ENCODE measurements at regions not wholly inside any gene's neighbourhood (a gene's known extent, or its start where the extent isn't known, plus 50 kb on each side); places are given as distances from the start of the nearest gene placed in this dataset.

DNA sequence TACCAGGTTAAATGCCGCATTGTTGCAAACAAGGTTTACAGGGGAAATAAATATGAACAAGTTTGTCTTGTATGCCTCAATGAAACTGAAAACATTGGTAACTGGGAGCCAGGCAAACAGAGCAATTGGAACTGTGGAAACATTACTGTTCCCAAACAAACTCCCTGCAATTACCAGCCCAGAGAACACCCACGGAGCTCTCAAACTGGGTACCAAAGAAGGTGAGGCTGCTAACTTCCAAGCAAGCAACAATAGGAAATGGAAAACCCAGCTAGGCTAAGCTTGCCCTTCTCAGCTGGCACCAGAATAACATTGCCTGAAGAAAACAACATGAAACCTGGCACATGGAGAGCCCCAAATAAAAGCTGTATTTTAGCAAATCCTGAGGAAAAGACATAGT lies 218.9 kb upstream of the THRB start:
- no peak for DNase-seq
- H3K9ac ChIP-seq (ENCODE audit: low read length): no peak overlapping the region
- no peaks in the 10 kb centered on the region for H3K36me3 ChIP-seq (replicated peaks; ENCODE audit: insufficient read depth, low read length)

DNA sequence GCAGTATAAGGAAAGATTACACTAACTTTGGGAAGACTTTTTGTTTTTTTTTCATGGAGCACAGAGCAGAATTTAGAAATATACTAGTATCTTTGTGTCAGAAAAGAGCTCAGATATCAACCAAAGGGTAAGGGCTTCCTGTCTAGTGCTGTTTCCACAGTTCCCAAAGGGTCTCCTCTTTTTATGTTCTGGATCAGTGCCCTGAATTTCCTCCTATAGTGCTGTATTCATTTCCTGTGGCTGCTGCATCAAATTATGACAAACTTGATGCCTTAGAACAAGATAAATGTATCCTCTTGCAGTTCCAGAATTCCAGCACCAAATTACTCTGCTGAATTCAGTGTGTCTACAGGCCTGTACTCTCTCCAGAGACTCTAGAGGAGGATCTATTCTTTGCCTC lies 219.8 kb upstream of the THRB start:
- no peak for DNase-seq

More for the DNA sequence above, 218.9 kb upstream of the THRB start:
- H3K27ac ChIP-seq (ENCODE audit: low read length): no peak overlapping the region
- no peaks in the 10 kb centered on the region for H4K20me1 ChIP-seq (ENCODE audit: insufficient read depth, low read length)
- H3K4me2 ChIP-seq (ENCODE audit: low read depth, low read length): no peak overlapping the region
- no peak overlapping the region for H2AFZ ChIP-seq (ENCODE audit: low read length)
- H3K9me3 ChIP-seq (replicated peaks; ENCODE audit: insufficient read depth, low read length): no peaks in the 10 kb centered on the region
- no peak for TF ChIP-seq EZH2phosphoT487 (IDR thresholded peaks at IDR 0.05; ENCODE audit: low read length)
- no peak for TF ChIP-seq EZH2 (optimal IDR thresholded peaks at IDR 0.05; ENCODE audit: low read depth, low read length)
- TF ChIP-seq, protein P1, sequence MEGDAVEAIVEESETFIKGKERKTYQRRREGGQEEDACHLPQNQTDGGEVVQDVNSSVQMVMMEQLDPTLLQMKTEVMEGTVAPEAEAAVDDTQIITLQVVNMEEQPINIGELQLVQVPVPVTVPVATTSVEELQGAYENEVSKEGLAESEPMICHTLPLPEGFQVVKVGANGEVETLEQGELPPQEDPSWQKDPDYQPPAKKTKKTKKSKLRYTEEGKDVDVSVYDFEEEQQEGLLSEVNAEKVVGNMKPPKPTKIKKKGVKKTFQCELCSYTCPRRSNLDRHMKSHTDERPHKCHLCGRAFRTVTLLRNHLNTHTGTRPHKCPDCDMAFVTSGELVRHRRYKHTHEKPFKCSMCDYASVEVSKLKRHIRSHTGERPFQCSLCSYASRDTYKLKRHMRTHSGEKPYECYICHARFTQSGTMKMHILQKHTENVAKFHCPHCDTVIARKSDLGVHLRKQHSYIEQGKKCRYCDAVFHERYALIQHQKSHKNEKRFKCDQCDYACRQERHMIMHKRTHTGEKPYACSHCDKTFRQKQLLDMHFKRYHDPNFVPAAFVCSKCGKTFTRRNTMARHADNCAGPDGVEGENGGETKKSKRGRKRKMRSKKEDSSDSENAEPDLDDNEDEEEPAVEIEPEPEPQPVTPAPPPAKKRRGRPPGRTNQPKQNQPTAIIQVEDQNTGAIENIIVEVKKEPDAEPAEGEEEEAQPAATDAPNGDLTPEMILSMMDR (IDR thresholded peaks at IDR 0.05; ENCODE audit: low read length): no peak
- H3K79me2 ChIP-seq (ENCODE audit: low read length): no peaks in the 10 kb centered on the region
- no peaks in the 10 kb centered on the region for H3K9me2 ChIP-seq (replicated peaks; ENCODE audit: insufficient read depth, low read length)
- H3K4me3 ChIP-seq (ENCODE audit: low read length): no peak overlapping the region
- H3F3A ChIP-seq (ENCODE audit: insufficient read depth, low read length): no peaks in the 10 kb centered on the region
- no peaks in the 10 kb centered on the region for H3K4me1 ChIP-seq (ENCODE audit: low read length)
- no peaks in the 10 kb centered on the region for H3K27me3 ChIP-seq (replicated peaks; ENCODE audit: insufficient read depth, low read length)

DNA sequence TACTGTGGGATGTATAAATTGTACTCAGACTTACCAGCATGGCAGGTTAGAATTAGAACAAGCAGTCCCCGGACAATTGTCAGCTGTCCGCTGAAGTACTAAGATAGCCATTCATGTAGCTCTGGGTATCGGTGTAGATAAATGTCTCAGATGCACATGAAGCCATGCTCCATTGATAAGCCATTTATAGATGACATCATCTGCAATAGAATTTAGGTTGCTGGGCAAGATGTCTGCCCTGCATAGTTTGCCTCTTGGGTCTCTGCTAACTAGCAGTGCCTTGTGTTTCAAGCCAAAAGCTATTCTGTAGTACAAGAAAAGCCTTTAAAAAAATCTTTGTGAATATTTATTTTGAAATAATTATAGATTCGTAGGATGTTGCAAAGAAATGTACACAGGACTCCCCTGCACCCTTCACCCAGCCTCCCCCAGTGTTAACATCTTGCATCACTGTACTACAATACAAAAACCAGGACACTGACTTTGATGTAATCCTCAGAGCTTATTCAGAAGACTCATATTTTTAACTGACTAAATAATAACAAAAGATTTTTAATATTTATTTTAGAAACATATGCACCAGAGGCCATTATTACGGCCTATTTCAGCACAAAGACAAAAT lies 220.6 kb upstream of the THRB start:
- no peaks in the 10 kb centered on the region for H3K79me2 ChIP-seq (ENCODE audit: low read length)
- TF ChIP-seq EZH2phosphoT487 (IDR thresholded peaks at IDR 0.05; ENCODE audit: low read length) (no peak), EZH2 (optimal IDR thresholded peaks at IDR 0.05; ENCODE audit: low read depth, low read length) (no peak)
- TF ChIP-seq, protein P1 (IDR thresholded peaks at IDR 0.05; ENCODE audit: low read length): no peak
- no peaks in the 10 kb centered on the region for H4K20me1 ChIP-seq (ENCODE audit: insufficient read depth, low read length)
- no peak overlapping the region for H2AFZ ChIP-seq (ENCODE audit: low read length)
- no peak overlapping the region for H3K4me3 ChIP-seq (ENCODE audit: low read length)
- H3K4me2 ChIP-seq (ENCODE audit: low read depth, low read length): no peak overlapping the region
- no peak for DNase-seq
- no peak overlapping the region for H3K9ac ChIP-seq (ENCODE audit: low read length)
- H3K4me1 ChIP-seq (ENCODE audit: low read length): no peaks in the 10 kb centered on the region
- H3K36me3 ChIP-seq (replicated peaks; ENCODE audit: insufficient read depth, low read length): no peaks in the 10 kb centered on the region
- no peaks in the 10 kb centered on the region for H3K9me3 ChIP-seq (replicated peaks; ENCODE audit: insufficient read depth, low read length)
- no peak overlapping the region for H3K27ac ChIP-seq (ENCODE audit: low read length)
- no peaks in the 10 kb centered on the region for H3F3A ChIP-seq (ENCODE audit: insufficient read depth, low read length)
- H3K9me2 ChIP-seq (replicated peaks; ENCODE audit: insufficient read depth, low read length): no peaks in the 10 kb centered on the region
- H3K27me3 ChIP-seq (replicated peaks; ENCODE audit: insufficient read depth, low read length): no peaks in the 10 kb centered on the region

More for the DNA sequence above, 219.8 kb upstream of the THRB start:
- H4K20me1 ChIP-seq (ENCODE audit: insufficient read depth, low read length): no peaks in the 10 kb centered on the region
- H3K9me3 ChIP-seq (replicated peaks; ENCODE audit: insufficient read depth, low read length): no peaks in the 10 kb centered on the region
- H3K27me3 ChIP-seq (replicated peaks; ENCODE audit: insufficient read depth, low read length): no peaks in the 10 kb centered on the region
- no peaks in the 10 kb centered on the region for H3K9me2 ChIP-seq (replicated peaks; ENCODE audit: insufficient read depth, low read length)
- H3K9ac ChIP-seq (ENCODE audit: low read length): no peak overlapping the region
- no peak overlapping the region for H2AFZ ChIP-seq (ENCODE audit: low read length)
- no peaks in the 10 kb centered on the region for H3F3A ChIP-seq (ENCODE audit: insufficient read depth, low read length)
- no peak overlapping the region for H3K4me3 ChIP-seq (ENCODE audit: low read length)
- TF ChIP-seq, protein P1 (IDR thresholded peaks at IDR 0.05; ENCODE audit: low read length): no peak
- TF ChIP-seq EZH2 (optimal IDR thresholded peaks at IDR 0.05; ENCODE audit: low read depth, low read length) (no peak), EZH2phosphoT487 (IDR thresholded peaks at IDR 0.05; ENCODE audit: low read length) (no peak)
- H3K4me2 ChIP-seq (ENCODE audit: low read depth, low read length): no peak overlapping the region
- no peaks in the 10 kb centered on the region for H3K79me2 ChIP-seq (ENCODE audit: low read length)
- H3K36me3 ChIP-seq (replicated peaks; ENCODE audit: insufficient read depth, low read length): no peaks in the 10 kb centered on the region
- H3K27ac ChIP-seq (ENCODE audit: low read length): no peak overlapping the region
- no peaks in the 10 kb centered on the region for H3K4me1 ChIP-seq (ENCODE audit: low read length)
